GM19025 (cell line): ENCODE measurements at regions not wholly inside any gene's neighbourhood (a gene's known extent, or its start where the extent isn't known, plus 50 kb on each side); places are given as distances from the start of the nearest gene placed in this dataset.

Experiments used
- ATAC-seq: cut with Tn5 transposase; IDR thresholded peaks from one replicate; pipeline ENCODE4 v1.9.1; 2021; ENCODE audit warnings: mild to moderate bottlenecking, low read depth, moderate library complexity; ENCODE audit not compliant: unreplicated experiment

DNA sequence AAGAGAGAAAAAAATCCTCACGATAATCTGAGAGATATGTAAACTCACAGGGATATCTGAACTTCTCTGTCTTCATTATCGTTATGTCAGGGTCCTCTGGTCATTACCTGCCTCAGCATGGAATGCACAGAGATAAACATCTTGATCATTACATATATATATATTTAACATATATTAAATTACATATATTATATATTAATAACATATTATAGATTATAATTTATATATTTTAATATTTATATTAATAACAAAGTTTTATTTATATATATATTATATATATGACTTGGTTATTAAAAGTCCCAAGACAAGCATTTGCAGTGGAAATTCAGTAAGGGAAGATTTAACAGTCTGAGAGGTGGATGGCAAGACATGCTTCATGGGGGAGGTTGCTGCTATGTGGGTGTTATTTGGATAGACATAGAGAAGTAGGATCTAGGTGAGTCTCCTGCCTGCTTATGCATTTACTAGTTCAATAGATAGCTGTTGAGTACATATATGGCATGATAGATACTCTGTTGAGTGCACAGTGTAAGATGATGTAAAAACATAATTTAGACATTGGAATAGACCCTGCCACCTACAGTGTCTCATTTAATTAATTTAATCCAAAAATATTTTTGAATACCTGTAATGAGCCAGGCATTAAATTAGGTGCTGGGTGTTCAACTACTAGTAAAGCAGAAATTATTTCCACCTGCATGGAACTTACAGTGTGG lies 255.2 kb downstream of the RAD51AP2 start:
- ATAC-seq: no peak

DNA sequence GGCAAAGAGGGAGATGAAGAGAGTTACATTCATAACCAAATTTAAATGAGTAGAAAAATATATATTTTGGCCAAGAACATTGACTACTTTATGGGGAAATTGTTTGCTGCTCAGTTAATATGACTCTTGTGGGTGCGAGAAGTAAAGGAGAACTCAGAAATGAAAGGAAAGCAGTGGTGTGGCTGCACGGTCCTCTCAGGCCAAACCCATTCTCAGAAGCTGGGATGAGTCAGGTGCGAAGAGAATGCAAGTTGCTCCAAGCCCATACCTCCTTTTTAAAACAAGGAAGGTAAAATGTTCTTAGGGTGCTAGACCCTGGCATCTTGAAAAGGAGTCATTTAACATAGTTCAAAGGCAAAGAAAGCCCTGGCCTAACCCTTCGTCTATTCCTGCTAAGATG lies 258.6 kb downstream of the RAD51AP2 start:
- no peak for ATAC-seq

DNA sequence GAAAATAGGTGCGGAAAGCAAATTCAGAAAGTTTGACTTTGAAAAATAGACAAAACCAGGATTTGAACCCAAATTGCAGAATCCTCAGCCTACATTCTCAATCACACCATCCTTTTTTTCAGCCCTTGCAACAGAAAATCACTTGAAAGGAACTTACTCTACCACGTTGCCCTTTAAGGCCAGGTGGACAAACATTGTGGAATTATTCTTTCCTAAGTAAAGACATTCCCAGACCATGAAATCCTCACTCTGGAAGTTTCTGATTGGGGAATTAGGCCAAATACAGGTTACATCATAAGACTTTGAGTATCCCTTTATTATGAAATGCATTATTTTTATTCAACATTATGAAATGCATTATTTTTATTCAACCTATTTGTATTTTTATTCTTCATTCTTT lies 259.4 kb downstream of the RAD51AP2 start:
- ATAC-seq: no peak

DNA sequence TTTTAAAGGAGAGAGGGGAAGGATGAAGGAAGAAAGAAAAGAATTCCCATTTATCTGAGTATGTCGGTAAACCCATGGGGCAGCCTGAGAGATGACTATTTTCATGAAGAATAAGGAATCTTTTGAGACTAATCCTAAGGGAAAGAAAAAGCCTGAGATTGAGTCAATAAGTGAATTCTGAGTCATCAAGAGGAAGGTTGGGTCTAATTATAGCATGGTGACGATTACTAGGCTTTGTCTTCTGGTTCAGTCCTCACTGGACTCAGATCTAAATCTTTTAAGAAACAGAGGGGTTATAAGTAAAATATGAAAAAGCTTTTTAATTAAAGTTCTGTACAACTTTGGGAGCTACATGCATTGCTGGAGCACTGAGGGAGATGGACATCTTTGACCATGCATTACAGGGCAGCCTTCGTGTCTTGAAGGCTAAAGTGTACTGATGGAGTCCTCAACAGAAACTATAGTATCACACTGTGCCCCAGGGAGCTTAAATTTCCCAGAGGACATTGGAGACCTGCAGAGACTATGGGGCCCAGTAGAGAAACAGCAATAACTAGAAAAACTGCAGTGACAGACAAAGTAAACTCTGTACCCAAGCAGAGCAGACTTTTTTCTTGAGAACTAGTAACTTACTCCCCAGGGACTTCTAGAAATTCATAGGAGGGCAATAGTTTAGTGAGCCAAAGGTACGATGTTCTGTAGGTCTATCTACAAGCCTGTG lies 260.9 kb downstream of the RAD51AP2 start:
- ATAC-seq: peak; percentile 40

DNA sequence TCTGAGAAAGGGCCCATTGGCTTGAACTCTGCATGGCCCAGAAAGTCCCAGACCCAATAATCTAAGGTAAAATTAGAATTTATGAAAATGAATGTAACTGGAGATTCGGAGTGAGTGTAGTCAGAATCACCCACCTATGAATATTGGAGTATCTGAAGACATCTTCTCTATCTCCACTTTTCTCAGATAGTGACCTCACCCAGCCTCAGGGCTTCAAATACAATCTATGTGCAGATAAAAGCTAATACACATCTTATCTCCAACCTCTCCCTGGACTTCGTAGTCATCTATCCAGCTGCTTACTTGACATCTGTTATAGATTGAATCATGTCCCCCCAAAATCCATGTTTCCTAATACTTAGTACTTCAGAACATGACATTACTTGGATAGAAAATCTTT lies 263.2 kb downstream of the RAD51AP2 start:
- ATAC-seq: no peak

DNA sequence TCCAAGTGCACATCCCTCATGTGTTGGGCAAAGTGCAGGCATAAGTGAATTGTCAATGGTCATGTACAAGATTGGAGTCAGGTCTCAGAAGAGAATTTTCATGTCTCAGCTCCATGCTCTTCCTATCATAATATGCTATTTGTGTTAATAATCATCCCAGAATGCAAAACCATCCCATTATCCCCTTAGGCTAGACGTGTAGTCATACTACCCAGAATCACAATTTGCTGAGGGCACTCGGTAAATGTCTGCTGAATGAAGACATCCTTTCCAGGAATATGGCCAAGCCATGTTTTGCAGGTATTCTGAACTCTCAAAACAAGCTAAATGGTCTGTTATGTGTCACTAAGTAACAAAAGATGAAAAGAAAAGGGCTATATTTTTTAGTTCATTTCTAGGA lies 263.8 kb downstream of the RAD51AP2 start:
- no peak for ATAC-seq

DNA sequence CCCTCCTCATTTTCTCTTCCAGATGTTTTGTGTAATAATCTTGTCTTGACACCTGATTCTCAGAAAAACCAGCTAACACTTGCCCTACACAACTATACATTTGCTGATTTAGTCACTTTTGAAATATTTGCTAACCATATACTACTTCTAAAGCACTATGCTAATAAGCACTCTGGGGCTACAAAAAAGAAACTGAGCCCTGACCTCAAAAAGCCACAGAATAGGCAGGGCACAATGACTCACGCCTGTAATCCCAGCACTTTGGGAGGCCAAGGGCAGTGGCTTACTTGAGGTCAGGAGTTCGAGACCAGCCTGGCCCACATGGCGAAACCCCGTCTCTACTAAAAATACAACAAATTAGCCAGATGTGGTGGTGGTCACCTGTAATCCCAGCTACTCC lies 266.0 kb downstream of the RAD51AP2 start:
- ATAC-seq: no peak

DNA sequence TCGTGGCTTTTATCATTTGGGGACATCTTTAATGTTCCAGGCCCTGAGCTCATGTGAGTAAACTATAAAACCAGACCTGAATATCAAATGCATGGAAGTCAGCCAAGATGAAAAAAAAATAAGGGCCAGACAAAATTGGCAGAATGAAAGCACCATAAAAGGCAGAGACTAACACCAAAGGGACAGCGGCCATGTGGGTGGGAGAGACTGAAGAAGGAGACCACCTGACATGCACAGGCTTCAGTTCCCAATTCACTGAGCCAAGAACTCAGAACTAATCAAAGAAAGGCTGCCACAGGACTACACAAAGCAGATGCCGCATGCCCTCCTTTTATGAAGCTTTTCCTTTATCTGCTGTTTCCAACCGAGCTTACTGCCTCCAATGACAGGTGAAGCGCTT lies 267.1 kb downstream of the RAD51AP2 start:
- ATAC-seq: no peak

DNA sequence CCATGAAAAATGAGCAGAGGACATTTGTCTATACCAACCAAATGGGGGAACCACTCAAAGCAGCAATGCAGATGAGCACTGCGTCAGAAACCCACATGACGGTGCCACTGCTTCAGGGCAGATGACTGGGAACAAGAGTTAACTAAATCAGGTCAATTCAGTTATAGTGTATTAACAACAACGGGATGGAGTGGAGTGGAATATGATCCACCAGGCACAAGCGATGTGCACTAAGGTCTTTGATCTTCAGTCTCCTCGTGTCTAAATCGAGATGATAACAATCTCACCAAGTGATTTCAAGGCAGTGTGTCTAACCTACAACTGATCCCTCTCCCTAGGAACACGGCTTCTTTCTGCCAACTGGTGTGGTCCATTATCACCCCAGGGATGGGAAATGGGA lies 269.0 kb downstream of the RAD51AP2 start:
- no peak for ATAC-seq

DNA sequence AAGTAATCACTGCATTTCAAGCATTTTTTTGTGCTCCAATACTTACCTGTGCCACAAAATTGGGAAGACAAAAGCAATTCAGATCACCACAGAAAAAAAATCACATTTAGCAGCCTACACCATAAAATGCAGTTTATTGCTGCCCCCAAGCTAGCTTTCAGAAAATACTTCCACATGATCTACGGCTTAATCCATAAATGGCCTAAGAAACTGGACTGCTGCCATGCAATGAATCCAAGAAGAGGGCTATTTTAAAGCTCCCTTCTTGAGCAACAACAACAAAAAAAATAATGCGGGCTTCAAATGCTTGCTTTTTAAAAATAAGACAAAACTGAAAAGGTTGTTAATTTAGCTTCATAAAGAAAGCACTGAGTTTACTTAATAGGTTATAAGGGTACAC lies 272.3 kb downstream of the RAD51AP2 start:
- ATAC-seq: no peak

DNA sequence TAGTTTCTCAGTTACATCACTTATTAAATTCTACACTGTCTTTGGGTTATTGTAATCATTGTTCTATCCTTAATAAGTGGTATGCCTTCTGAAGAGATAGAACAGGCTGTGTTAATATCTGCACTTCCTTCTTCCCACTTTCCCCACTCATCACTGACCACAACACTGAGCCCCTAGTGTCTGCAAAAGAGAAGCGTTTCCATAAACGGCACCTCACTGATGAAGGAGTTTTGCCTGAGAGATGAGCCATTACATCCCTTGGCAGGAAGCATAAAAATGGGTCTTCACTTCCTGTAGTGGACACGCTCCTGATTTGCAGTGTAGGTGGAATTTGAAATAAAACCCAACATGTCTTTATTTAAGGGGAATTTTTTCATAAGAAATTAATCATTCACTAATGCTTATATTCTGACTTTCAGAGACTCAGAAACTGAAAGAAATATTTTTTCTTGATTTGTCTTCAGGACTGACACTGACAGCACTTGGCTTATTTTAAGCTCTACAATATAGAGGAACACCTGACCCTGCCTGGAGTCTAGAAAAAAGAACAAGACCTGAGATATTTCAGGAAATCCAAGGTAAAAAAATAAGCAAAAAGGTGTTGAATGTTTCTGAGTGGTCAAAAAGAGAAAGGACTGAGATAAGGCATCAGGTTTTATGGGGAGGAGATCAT lies 275.3 kb downstream of the RAD51AP2 start:
- no peak for ATAC-seq

DNA sequence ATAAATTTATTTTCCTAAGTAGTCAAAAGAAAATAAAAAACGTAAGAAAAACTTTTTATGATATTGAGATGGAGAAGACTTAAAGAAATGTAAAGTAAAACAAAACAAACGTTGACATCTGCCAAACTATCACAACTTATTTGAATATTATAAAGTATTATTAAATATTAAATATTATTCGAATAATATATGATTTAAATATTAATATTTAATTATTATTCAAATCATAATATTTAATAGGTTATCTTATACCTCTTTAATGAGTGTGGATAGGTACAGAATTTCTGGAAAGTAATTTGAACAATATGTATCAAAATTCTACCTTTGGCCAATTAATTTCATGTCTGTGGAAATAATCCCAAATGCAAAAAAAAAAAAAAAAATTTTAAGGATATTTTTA lies 278.7 kb downstream of the RAD51AP2 start:
- ATAC-seq: no peak

DNA sequence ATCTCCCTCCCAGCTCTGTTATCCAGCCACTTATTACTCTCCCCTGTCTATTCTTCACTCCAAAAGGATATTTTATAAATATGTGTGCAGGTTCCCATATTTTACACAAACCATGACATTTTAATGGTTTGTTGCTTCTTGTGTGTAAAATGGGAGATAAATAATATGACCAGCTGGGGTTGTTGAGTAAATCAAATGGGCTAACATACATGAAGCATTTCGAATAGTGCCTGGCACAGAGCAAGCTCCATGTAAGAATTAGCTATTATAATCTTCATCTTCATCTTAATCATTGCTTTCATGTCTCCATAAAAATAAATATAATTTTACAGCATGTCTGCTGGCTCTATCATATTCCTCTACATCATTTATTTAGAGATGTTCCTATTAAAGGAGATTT lies 283.1 kb downstream of the RAD51AP2 start:
- ATAC-seq: no peak

DNA sequence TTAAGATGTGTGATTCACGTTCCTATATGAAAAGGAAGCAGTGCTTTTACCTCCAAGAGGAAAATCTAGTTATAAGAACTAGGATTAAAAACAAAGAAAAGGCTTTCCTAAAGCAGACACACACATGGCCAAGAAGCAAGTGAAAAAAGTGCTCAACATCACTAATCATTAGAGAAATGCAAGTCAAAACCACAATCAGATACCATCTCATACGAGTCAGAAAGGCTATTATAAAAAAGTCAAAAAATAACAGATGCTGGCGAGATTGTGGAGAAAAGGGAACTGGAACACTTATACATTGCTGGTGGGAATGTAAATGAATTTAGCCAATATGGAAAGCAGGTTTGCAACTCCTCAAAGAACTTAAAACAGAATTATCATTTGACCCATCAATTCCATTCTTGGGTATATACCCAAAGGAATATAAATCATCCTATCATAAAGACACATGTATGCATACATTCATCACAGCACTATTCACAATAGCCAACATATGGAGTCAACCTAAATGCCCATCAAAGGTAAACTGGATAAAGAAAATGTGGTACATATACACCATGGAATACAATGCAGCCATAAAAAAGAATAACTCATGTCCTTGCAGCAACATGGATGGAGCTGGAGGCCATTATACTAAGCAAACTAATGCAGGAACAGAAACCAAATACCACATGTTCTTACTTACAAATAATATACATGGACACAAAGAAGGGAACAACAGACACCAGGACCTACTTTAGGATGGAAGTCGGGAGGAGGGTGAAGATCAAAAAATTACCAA lies 285.3 kb downstream of the RAD51AP2 start:
- no peak for ATAC-seq

DNA sequence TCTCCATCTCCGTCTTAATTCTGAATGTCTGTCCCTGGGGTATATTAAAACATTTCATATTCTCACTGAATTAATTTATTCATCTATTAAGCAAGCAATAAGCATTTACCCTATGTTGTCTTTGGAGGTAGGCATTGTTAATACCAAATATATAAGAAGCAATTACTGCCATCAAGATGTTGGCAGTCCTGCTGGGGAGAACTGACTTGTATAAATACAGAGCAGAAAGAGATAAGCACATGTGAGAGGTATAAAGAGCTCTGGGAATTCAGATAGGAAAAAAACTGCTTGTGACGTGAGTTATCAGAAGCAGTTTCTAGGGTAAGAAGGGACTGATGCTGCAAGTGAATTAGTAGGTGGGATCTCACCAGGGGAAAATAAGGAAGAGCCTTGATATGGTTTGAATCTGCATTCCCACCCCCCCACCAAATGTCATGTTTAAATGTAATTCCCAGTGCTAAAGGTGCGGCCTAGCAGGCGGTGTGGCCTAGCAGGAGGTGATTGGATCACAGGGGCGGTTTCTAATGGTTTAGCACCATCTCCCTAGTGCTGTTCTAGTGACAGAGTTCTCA lies 286.8 kb downstream of the RAD51AP2 start:
- no peak for ATAC-seq

DNA sequence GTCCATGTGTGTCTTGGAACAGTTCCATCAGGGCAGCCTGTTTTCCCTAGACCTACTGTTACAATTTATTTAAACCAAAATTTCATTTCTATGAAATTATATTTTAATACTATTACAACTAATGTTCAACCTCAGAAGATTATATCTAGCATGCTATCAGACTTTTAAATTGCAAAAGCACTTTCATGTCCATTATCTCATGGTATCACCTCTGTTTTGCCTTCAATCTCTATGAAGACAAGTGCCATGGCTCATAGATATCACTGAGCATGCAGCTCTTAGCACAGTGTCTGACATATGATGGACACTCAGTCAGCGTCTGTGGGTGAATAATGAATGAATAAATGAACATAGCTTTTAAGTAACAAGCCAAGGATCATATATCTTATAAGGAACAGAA lies 288.8 kb downstream of the RAD51AP2 start:
- no peak for ATAC-seq

DNA sequence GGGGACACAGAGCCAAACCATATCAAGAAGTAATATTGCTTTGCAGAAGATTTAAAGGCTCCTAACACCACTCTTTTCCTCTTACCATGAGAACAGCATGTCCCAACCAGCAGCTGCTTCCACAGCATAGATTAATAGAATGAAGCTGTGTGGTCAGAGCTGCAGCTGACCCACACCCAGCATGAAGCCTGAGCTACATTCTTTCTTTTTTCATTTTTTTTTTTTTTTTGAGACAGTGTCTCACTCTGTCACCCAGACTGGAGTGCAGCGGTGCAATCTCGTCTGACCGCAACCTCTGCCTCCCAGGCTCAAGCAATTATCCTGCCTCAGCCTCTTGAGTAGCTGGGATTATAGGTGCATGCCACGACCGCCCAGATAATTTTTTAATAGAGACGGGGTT lies 289.8 kb downstream of the RAD51AP2 start:
- ATAC-seq: no peak

DNA sequence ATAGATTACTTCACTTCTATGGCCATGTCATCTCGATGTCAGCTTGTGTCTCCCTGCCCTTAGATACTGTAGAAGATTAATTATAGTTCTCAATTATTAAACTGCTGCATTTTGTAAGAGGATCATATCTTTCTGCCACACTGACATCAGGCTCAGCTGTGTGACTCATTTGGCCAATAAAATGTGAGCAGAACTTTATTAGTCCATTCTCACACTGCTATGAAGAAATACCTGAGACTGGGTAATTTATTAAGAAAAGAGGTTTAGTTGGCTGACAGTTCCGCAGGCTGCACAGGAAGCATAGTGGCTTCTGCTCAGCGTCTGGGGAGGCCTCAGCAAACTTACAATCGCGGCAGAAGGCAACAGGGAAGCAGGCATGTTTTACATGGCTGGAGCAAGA lies 290.4 kb downstream of the RAD51AP2 start:
- ATAC-seq: no peak

DNA sequence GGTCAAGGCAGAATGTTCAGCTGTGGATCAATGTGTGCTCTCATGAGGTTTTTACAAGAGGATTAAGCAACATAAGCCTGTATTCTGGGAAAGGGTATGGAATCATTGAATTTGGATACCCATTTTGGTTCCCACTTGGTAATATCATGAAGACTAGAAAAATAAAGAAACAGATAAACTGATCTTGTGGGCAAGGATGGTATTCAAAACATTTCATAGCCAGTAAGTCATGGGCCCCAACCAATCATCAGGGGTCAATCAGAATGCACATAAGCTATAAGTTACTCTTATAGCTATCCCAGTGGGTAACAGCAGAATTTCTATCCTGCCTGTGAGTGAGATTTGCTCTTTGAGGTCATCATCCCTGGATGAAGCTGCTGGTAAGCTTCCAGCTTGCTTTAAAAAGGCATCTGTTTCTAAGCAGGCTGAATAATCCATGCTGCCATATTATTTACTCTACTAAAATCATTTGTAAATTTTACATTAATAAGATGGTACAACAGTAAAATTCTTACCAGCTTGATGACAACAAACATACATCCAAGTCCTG lies 291.2 kb downstream of the RAD51AP2 start:
- ATAC-seq: no peak

DNA sequence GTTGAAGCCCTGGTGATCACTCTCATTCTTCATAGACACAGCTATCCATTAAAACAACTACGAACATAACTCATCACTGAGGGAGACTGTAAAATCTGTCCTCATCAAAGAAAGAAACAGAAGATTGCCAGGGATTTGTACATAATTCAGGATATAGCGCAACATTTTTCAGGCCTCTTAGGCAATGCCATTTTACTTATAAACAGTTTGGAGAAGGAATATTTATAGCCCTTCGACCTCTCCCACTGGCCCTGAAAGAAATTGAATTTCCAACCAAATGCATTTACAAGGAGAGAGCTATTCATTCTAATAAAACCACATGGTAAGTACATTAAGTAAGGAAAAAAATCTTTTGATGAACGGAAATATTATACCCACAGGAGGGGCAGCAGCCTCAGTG lies 295.0 kb downstream of the RAD51AP2 start:
- no peak for ATAC-seq
